ENCODE measurements at regions not wholly inside any gene's neighbourhood (a gene's known extent, or its start where the extent isn't known, plus 50 kb on each side); places are given as distances from the start of the nearest gene placed in this dataset.

DNA sequence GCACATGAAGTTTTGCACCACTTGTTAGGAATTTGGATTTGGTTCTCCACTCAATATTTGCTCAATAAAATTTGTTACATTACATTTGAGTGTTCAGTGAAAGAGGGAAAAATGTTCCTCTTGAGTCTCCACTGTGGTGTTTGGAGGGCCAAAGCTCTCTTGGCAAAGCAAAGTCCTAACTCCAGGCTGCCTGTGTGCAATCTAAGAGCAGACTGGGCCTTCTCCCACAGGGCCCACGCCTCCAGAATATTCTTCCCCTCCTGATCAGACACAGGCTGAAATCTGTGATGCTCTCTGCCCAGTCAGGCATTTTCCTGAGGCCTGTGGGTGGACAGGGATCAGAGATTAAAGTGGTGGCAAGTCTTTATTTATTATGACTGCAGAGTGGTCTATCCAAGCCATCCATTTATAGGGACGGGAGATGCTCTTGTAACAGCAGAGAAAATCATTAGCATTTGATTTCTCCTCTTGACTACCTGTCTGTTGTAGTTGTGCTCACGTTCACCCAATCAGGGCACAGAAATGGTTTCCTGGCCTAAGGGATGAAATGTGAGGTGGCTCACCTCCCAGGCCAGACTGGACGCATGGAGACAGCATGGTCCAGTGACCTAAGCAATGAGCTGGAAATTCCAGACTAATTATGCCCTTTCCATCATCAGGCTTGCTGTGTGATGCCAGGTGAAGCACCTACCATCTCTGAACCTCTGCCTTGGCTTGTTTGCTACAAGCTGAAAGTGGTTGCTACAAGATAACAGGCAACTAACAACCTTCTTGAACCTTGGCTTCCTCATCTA is 147.1 kb upstream of the NRBF2 start:
- DNase-seq (ENCODE audit: low read depth, low spot score): no peak
- no peaks in the 10 kb centered on the region for H3K4me1 ChIP-seq (ENCODE audit: control insufficient read depth, insufficient read depth, low read length)
- no peak overlapping the region for H3K4me3 ChIP-seq
- no peak overlapping the region for H2AFZ ChIP-seq (ENCODE audit: control insufficient read depth, low read depth, low read length)
- CTCF ChIA-PET: no interaction called here
- in situ Hi-C loops (cut with MboI) (no loop called here), intact Hi-C loops (cut with micrococcal nuclease; ENCODE audit: unreplicated experiment) (no loop called here)
- POLR2A ChIA-PET: interaction anchor here (0.6 kb wide), 1 partner anchor 694 kb away, joined by 4 read pairs; no protein-coding TSS in a partner anchor
- H4K20me1 ChIP-seq (ENCODE audit: control insufficient read depth, insufficient read depth): no peaks in the 10 kb centered on the region
- SMC1A ChIA-PET (ENCODE audit: uncharacterized antibody, unreplicated experiment): interaction anchor here (0.8 to 1.6 kb wide), 3 partner anchors 8 to 134 kb away, joined by 3 to 4 read pairs (median 4); no protein-coding TSS in a partner anchor
- no peaks in the 10 kb centered on the region for H3K36me3 ChIP-seq (ENCODE audit: control insufficient read depth in 2 of 2, insufficient read depth in 2 of 2, low read length in 1 of 2)
- H3K9ac ChIP-seq (ENCODE audit: control insufficient read depth, insufficient read depth, low read length): no peak overlapping the region
- H3K4me2 ChIP-seq (ENCODE audit: control insufficient read depth, insufficient read depth): no peak overlapping the region
- 43% methylated on average over 4 of the region's 4 CpGs for WGBS (ENCODE audit: insufficient coverage, insufficient replicate concordance, low lambda C conversion rate, missing lambda C conversion rate)
- H3K9me3 ChIP-seq (replicated peaks; ENCODE audit: control insufficient read depth, insufficient read depth, low read length): no peaks in the 10 kb centered on the region
- no TSS peak for BruUV-seq (replicated peaks)
- RAD21 ChIA-PET (ENCODE audit: unreplicated experiment): no interaction called here
- H3K79me2 ChIP-seq (ENCODE audit: control insufficient read depth, insufficient read depth, low read length): no peaks in the 10 kb centered on the region
- ATAC-seq: no peak
- FAIRE-seq: no peak
- H3K27ac ChIP-seq (ENCODE audit: control insufficient read depth, insufficient read depth): no peak overlapping the region
- no peaks in the 10 kb centered on the region for H3K27me3 ChIP-seq (replicated peaks in 1 of 2; ENCODE audit: control insufficient read depth in 2 of 2, insufficient read depth in 2 of 2, low read length in 1 of 2)
- no peak for TF ChIP-seq ETV6 (conservative IDR thresholded peaks at IDR 0.05 in 1 of 2, IDR thresholded peaks at IDR 0.05 in 1 of 2; ENCODE audit: borderline replicate concordance in 1 of 2, low read depth in 1 of 2)
- TF ChIP-seq TCF3 (IDR thresholded peaks at IDR 0.05; ENCODE audit: borderline replicate concordance, insufficient read depth, low read depth, low read length): no peak
- TF ChIP-seq HCFC1 (IDR thresholded peaks at IDR 0.05; ENCODE audit: low read length): no peak
- no peak for TF ChIP-seq IKZF1 (conservative IDR thresholded peaks at IDR 0.05)
- no peak for TF ChIP-seq RBBP5 (conservative IDR thresholded peaks at IDR 0.05)
- no peak for TF ChIP-seq ZNF207 (IDR thresholded peaks at IDR 0.05; ENCODE audit: borderline replicate concordance)
- no peak for TF ChIP-seq SP1 (IDR thresholded peaks at IDR 0.05; ENCODE audit: low read depth, low read length)
- no peak for TF ChIP-seq CHD1 (IDR thresholded peaks at IDR 0.05; ENCODE audit: low read depth, low read length)
- TF ChIP-seq, protein P1, sequence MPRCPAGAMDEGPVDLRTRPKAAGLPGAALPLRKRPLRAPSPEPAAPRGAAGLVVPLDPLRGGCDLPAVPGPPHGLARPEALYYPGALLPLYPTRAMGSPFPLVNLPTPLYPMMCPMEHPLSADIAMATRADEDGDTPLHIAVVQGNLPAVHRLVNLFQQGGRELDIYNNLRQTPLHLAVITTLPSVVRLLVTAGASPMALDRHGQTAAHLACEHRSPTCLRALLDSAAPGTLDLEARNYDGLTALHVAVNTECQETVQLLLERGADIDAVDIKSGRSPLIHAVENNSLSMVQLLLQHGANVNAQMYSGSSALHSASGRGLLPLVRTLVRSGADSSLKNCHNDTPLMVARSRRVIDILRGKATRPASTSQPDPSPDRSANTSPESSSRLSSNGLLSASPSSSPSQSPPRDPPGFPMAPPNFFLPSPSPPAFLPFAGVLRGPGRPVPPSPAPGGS (IDR thresholded peaks at IDR 0.05; ENCODE audit: borderline replicate concordance, insufficient read depth, low read depth, low read length, poor library complexity, severe bottlenecking): no peak
- TF ChIP-seq MEF2B (IDR thresholded peaks at IDR 0.05; ENCODE audit: partially characterized antibody, poor library complexity, severe bottlenecking): no peak
